GM12873 (cell line): ENCODE measurements at regions not wholly inside any gene's neighbourhood (a gene's known extent, or its start where the extent isn't known, plus 50 kb on each side); places are given as distances from the start of the nearest gene placed in this dataset.

Experiments used
- TF ChIP-seq, protein P1 (sequence below): IDR thresholded peaks from 2 replicates; pipeline ENCODE4 v1.5.1; 2012; ENCODE audit warnings: low read depth, mild to moderate bottlenecking, moderate library complexity, low read length, control low read depth; ENCODE audit not compliant: insufficient read depth; ENCODE audit errors: missing control alignments

DNA sequence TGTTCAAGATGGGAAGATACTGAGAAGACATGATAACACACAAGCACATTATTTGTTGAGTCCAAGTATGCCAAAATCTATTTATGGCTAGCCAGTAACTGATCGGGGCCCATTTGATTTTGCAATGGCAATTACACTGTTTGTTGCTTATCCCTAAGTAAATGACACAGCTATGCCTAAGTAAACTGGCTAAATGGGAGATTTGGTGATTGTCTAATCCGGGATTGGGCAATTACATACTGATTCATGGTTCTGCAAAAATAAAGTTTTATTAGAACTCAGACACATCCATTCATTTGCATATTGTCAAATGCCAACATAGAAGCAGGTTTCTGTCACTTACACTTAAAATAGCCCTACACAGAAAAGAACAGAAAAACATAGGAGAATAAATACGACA lies 140.2 kb upstream of the TBL1X start:
- TF ChIP-seq, protein P1, sequence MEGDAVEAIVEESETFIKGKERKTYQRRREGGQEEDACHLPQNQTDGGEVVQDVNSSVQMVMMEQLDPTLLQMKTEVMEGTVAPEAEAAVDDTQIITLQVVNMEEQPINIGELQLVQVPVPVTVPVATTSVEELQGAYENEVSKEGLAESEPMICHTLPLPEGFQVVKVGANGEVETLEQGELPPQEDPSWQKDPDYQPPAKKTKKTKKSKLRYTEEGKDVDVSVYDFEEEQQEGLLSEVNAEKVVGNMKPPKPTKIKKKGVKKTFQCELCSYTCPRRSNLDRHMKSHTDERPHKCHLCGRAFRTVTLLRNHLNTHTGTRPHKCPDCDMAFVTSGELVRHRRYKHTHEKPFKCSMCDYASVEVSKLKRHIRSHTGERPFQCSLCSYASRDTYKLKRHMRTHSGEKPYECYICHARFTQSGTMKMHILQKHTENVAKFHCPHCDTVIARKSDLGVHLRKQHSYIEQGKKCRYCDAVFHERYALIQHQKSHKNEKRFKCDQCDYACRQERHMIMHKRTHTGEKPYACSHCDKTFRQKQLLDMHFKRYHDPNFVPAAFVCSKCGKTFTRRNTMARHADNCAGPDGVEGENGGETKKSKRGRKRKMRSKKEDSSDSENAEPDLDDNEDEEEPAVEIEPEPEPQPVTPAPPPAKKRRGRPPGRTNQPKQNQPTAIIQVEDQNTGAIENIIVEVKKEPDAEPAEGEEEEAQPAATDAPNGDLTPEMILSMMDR = no peak

DNA sequence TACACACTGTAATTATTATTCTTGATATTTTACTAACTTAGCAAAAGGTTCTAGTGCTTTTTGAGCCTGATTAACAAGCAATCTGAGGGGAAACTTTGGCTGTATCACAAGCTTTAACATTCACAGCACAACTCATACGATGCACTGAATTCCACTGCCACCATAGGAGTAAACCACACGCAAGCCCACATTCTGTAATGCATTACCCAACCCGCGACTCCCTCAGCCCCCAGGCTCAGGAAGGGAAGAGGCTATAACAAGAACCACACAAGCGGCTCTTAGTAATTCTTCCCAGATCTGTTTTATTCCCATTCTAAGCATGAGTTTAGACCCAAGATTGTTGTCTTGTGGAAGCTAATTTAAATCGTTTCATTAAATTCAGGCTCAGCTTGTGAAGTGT lies 138.5 kb upstream of the TBL1X start:
- TF ChIP-seq, protein P1 = no peak

DNA sequence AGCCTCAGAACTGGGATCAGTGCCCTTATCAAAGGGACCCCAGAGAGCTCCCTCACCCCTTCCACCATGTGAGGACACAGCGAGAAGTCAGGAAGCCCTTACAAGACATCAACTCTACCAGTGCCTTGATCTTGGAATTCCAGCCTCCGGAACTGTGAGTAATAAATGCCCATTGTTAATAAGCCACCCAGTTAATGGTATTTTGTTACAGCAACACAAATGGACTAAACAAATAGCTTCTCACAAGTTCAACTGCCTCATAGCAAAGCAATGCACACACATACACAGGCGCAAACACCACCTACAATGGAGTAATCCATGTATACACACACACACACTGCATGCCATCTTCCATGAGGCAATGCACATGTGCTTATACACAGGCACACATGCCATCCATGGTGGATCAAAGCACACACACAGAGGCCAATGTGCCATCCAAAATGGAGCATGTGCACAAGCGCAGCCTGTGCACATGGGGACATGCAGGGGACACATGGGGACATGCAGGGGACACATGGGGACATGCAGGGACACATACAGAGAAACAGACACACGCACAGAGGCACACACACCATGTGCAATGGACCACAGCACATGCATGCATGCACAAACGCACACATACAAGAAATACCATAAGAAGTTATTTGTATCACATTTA lies 137.6 kb upstream of the TBL1X start:
- TF ChIP-seq, protein P1 = no peak

DNA sequence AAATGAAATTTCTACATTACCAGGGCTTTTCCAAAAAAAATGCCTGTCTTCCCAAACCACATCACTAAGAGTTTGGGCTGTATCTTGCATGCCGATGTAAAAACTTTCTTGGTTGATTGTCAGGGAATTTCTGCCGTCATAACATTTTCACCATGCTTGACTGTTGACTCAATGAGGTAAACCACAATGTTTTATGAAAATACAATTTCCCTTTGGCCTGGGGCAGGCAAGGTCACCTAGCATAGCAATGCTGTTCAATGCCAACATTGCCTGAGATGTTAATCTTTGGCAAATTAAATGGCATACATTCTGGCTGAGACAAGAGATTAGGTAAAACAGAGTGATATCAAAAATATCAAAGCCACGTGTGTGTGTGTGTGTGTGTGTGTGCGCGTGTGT lies 137.1 kb upstream of the TBL1X start:
- TF ChIP-seq, protein P1 = no peak

DNA sequence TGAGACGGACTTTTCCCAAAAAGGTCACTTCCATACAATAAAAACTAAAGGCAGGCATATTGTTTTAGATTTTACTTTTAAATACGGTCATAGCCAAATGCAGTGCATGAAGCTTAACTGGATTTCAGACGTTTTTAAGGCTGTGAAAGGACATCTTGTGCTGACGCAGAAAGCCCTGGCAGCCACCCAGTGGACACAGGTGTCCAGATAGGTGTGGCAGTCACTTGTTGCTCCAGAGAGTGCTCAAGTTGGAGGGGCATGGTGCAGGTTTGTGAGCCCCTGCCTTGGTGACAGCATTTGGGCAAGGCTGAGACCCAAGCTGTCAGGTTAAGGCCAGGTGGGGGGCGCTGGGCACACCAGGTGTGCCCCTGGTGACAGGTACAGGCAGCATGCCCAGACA lies 135.8 kb upstream of the TBL1X start:
- TF ChIP-seq, protein P1 = no peak

DNA sequence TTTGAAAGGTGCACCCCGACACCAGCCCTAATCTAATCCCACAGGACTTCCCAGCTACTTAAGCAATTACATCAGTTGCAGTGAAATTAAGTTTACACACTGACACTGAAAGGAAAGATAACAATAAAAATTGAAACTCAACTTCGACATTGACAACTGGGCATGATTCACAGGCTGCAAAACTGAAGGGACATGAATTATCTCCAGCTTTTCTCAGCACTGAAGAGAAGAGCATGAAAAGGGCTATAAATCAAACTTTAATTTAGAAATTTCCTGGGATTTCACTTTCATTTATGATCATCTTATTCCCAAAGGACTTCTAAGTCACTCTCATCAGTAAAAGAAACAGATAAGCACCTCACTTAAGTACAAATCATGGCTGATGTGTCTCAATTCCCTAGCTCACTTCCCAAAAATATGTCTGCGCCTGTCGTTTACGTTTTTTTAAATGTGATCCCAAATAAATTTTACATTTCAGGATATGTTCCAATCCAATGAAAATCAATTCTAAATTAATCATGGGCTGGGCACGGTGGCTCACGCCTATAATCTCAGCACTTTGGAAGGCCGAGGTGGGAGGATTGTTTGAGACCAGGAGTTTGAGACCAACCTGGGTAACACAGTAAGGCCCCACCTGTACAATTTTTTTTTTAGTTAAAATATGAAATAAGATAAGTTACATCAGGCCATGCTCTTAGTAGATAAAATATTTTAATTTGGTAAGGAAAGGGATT lies 134.4 kb upstream of the TBL1X start:
- TF ChIP-seq, protein P1 = no peak

DNA sequence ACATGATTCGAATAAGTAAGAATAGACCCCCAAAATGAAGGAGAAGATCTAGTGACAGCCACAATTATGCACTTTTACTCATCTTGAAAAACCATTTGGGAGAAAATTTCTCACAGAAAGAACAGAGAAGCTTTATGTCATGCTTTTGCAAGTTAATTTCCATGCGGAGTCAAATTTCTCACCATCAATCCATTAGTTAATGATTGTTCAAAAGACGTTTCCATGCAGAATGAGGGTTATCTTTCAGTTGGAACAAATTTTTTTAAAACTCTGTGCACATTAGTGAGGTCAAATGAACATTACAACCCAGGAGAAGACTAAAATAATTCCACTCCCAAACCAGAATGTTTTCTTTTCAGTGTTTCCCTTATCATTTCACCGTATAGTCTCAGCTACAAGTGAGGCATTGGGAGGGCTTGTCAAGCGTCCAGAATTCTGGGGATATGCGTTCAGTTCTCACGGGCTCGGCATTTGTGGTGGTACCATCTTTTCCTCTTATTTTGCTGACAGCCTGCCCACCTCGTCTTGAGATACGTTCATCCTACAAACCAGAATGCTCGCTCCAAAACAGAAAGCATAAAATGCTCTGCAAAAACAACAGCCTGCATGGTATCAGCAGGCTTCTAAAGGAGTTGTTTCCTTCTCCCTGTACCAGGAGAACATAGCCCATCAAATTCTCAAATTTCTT lies 130.8 kb upstream of the TBL1X start:
- TF ChIP-seq, protein P1 = no peak
